Suprapubic skin (tissue), 4 donors: ENCODE measurements at regions not wholly inside any gene's neighbourhood (a gene's known extent, or its start where the extent isn't known, plus 50 kb on each side); places are given as distances from the start of the nearest gene placed in this dataset.

Experiments used
- EP300 ChIP-seq: sonication (generic); formaldehyde crosslinking; IDR thresholded peaks from one replicate; pipeline ENCODE4 v1.6.1; 2017; ENCODE audit warnings: antibody characterized with exemption
- POLR2A ChIP-seq, 2 donors: fragments of 450-650 bp; IDR thresholded peaks; one replicate each; pipeline ENCODE4 v1.6.1; 2017; ENCODE audit warnings: antibody characterized with exemption in 2 of 2, mild to moderate bottlenecking in 2 of 2, moderate library complexity in 2 of 2
- POLR2AphosphoS5 ChIP-seq, 3 donors: sonication (generic); formaldehyde crosslinking; IDR thresholded peaks; one replicate each; pipeline ENCODE4 v1.6.1; 2017; ENCODE audit warnings: antibody characterized with exemption in 3 of 3
- TF ChIP-seq, protein P1 (sequence below), 2 donors: fragments of 200-600 bp in 1 of 2; fragments of 450-650 bp in 1 of 2; sonication (generic) in 1 of 2; IDR thresholded peaks; one replicate each; pipeline ENCODE4 v1.5.1; 2016 to 2019; ENCODE audit warnings: antibody characterized with exemption in 2 of 2, mild to moderate bottlenecking in 1 of 2, moderate library complexity in 1 of 2

DNA sequence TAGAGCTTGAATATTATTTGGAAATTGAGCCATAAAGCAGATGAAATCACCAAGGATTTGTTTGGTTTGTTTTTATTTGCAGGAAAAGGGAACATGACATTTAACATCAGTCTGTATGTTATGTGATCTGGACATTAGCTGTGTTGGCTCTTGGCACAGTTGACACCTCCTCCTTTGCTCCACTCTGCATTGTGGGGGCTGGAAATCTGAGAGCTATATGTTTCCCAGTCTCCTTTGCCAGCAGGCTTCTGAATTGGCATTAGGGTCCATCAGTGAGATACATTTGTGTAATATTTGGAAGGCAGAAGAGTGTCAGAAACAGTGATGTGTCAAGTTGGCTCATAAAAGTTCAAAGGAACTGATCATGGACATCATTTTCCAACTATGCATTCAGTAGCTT lies 322.1 kb upstream of the ATP2B1 start:
- TF ChIP-seq, protein P1, sequence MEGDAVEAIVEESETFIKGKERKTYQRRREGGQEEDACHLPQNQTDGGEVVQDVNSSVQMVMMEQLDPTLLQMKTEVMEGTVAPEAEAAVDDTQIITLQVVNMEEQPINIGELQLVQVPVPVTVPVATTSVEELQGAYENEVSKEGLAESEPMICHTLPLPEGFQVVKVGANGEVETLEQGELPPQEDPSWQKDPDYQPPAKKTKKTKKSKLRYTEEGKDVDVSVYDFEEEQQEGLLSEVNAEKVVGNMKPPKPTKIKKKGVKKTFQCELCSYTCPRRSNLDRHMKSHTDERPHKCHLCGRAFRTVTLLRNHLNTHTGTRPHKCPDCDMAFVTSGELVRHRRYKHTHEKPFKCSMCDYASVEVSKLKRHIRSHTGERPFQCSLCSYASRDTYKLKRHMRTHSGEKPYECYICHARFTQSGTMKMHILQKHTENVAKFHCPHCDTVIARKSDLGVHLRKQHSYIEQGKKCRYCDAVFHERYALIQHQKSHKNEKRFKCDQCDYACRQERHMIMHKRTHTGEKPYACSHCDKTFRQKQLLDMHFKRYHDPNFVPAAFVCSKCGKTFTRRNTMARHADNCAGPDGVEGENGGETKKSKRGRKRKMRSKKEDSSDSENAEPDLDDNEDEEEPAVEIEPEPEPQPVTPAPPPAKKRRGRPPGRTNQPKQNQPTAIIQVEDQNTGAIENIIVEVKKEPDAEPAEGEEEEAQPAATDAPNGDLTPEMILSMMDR (IDR thresholded peaks at IDR 0.05), result no peak
- TF ChIP-seq POLR2AphosphoS5 (IDR thresholded peaks at IDR 0.05) (no peak), POLR2A (IDR thresholded peaks at IDR 0.05) (no peak), EP300 (no peak)
